GM18868 (cell line): ENCODE measurements at regions not wholly inside any gene's neighbourhood (a gene's known extent, or its start where the extent isn't known, plus 50 kb on each side); places are given as distances from the start of the nearest gene placed in this dataset.
"Not testable (repeated sequence)": the region's sequence is repeated elsewhere in the genome, so short reads cannot be mapped to it uniquely, and the experiment has no call there.

Source experiments
- ATAC-seq: cut with Tn5 transposase; IDR thresholded peaks from one replicate; pipeline ENCODE4 v1.9.1; 2021; ENCODE audit warnings: mild to moderate bottlenecking, moderate library complexity; ENCODE audit not compliant: unreplicated experiment

- ATAC-seq, result no peak
Measured at GRCh38 chr12:13924286-13924685, 57.1 kb downstream of the GRIN2B start.

DNA sequence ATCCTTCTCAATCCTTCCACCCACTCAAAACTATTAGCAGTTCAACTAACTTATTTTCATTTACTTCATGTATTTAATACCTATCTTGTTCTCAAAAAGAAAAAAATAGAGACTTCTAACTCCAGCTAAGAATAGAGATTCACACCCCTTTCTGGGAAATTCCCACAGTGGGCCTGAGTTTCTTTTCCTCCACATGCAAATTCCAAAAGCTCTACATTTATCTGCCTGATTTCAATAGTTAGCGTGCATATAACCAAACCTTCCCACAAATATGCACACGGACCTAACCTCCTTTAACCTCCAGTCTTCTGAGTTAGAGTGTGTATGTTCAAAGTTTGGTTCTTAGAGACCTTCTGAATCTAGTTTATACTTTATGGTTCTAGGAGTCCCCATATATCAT, 62.5 kb downstream of the GRIN2B start:
- no peak for ATAC-seq

- ATAC-seq, result no peak
Measured at GRCh38 chr12:13915096-13915495, 66.3 kb downstream of the GRIN2B start.

GRCh38 chr12:13913371-13913770, 68.0 kb downstream of the GRIN2B start:
- no peak for ATAC-seq

- no peak for ATAC-seq
Measured at GRCh38 chr12:13911756-13912554, 69.4 kb downstream of the GRIN2B start.

- ATAC-seq, result no peak
Measured at GRCh38 chr12:13905794-13906193, 75.6 kb downstream of the GRIN2B start.

DNA sequence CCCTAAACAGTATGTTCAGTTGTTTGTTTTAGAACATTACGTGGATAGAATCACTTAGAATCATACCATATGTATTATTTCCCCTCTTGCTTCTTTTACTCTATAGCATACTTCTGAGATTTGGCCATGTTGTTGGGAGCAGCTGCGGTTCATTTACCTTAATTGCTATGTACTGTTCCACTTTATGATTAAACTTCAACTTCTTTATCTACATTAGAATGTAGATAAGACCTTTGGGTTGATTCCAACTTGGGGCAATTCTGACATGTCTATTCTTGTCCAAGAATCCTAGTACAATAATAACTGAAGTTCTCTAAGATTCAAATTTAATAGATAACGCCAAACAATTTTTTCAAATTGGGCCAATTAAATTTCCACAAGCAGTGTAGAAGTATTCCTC, 80.7 kb downstream of the GRIN2B start:
- ATAC-seq, result no peak

- ATAC-seq, result not testable (repeated sequence)
Measured at GRCh38 chr12:13898387-13898786, 83.0 kb downstream of the GRIN2B start.

- no peak for ATAC-seq
Measured at GRCh38 chr12:13897811-13898210, 83.6 kb downstream of the GRIN2B start.

GRCh38 chr12:13896063-13896626, 85.3 kb downstream of the GRIN2B start:
- no peak for ATAC-seq

- no peak for ATAC-seq
Measured at GRCh38 chr12:13891902-13892301, 89.5 kb downstream of the GRIN2B start.

- ATAC-seq, result no peak
Measured at GRCh38 chr12:13890943-13891342, 90.5 kb downstream of the GRIN2B start.

GRCh38 chr12:13887779-13888388, 93.5 kb downstream of the GRIN2B start:
- no peak for ATAC-seq

- ATAC-seq, result no peak
Measured at GRCh38 chr12:13882176-13882575, 99.2 kb downstream of the GRIN2B start.

- no peak for ATAC-seq
Measured at GRCh38 chr12:13880613-13881012, 100.8 kb downstream of the GRIN2B start.

- no peak for ATAC-seq
Measured at GRCh38 chr12:13875744-13876143, 105.7 kb downstream of the GRIN2B start.

DNA sequence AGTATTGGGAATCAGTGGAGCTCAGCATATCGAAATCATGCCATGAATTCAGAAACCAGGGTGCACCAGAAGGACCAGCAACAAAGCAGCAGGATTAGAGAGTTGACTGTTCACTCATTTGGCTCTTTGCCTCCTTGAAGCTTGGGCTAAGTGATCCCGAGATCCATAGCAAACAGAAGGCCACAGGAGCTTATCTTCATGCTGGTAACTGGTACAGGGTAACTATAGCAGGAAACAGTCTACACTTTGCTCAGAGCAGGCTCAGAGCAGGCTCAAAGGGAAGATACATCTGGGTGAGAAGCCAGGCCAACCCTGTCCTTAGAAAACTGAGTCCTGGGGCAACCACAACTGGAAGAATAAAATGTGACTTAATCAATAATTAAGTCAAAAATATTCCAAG, 111.1 kb downstream of the GRIN2B start:
- no peak for ATAC-seq

- ATAC-seq, result peak; percentile 95
Measured at GRCh38 chr12:13864081-13864673, 117.2 kb downstream of the GRIN2B start.

GRCh38 chr12:13857750-13858149, 123.7 kb downstream of the GRIN2B start:
- no peak for ATAC-seq

DNA sequence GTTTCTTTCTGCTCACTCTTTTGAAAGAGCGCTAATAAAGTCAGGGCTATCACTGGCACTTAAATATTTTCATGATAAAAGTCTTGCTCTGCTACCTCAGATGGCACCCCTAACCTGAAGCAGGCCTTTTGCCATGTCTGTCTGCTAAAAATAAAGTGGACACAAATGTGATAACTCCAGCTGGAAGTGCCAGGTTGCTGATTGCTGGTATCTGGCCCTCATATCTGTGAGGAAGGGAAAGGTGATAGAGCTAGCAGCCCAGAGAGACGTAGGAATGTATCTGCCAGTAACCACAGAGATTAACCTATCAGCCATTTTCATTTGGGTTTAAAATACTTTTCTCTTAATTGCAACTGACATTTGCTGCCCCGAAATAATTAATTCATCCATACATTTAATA, 127.9 kb downstream of the GRIN2B start:
- ATAC-seq, result no peak

DNA sequence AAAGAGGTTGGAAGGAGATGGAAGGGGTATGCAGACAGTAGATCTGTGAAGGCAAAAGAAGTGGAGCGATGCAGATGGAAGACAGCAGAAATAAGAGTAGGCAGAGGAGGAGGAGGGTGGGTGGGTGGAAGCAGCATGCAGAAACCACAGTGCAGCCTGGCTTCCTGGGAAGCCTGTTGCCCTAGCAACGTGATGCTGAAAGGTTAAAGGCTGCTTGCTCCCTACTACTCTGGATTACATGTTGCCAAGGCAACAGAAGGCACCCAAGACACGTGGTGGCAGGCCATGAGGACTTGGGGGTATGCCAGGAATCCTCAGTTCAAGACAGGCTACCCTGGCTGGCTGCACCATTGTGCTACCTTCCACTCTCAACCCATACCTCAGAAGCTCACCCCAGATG, 129.6 kb downstream of the GRIN2B start:
- ATAC-seq, result no peak

DNA sequence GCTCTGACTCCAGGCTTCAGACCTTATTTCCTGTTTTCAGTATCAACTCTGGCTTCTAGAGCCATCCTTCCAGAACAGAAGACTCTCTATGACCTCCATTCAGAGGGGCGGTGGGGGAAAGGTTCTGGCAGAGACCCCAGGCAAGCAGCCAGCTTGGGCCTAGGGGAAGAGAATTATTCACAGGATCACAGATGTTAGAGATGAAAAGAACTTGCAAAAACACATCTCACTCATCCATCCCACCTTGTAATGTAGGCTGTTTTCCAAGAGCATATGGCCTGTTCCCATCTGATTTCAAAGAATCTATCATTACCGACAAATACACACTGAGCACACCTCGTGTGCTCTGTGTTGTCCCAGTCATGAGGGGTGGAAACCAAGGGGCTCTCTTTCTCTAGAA, 131.9 kb downstream of the GRIN2B start:
- no peak for ATAC-seq
